Parathyroid adenoma (tissue), 2 donors: ENCODE measurements at regions not wholly inside any gene's neighbourhood (a gene's known extent, or its start where the extent isn't known, plus 50 kb on each side); places are given as distances from the start of the nearest gene placed in this dataset.

ENCODE experiments used
- H2AFZ ChIP-seq: fragments of 300-600 bp; sonication (generic); one replicate; pipeline ENCODE4 v1.7.0; 2017; ENCODE audit warnings: antibody characterized with exemption, mild to moderate bottlenecking
- H3K27ac ChIP-seq: fragments of 300-600 bp; sonication (generic); one replicate; pipeline ENCODE4 v1.7.0; 2017
- H3K27me3 ChIP-seq: fragments of 300-600 bp; sonication (generic); one replicate; pipeline ENCODE4 v1.7.0; 2017; ENCODE audit warnings: low read length; ENCODE audit not compliant: control insufficient read depth, insufficient read depth
- H3K36me3 ChIP-seq: fragments of 300-600 bp; sonication (generic); one replicate; pipeline ENCODE4 v1.7.0; 2017; ENCODE audit warnings: low read length; ENCODE audit not compliant: control insufficient read depth, insufficient read depth
- H3K4me1 ChIP-seq: fragments of 300-600 bp; sonication (generic); one replicate; pipeline ENCODE4 v1.7.0; 2017; ENCODE audit warnings: control low read depth
- H3K4me2 ChIP-seq: fragments of 300-600 bp; sonication (generic); one replicate; pipeline ENCODE4 v1.7.0; 2017; ENCODE audit warnings: low read length
- H3K4me3 ChIP-seq: fragments of 300-600 bp; sonication (generic); one replicate; pipeline ENCODE4 v1.7.0; 2017; ENCODE audit warnings: low read depth, low read length
- H3K79me2 ChIP-seq: fragments of 300-600 bp; sonication (generic); one replicate; pipeline ENCODE4 v1.7.0; 2017; ENCODE audit warnings: control low read depth
- H3K9ac ChIP-seq: fragments of 300-600 bp; sonication (generic); one replicate; pipeline ENCODE4 v1.7.0; 2017; ENCODE audit warnings: mild to moderate bottlenecking
- H3K9me3 ChIP-seq: fragments of 300-600 bp; sonication (generic); one replicate; pipeline ENCODE4 v1.7.0; 2017; ENCODE audit warnings: low read length; ENCODE audit not compliant: control insufficient read depth
- TF ChIP-seq, protein P1 (sequence below): fragments of 300-600 bp; sonication (generic); IDR thresholded peaks from one replicate; pipeline ENCODE4 v1.7.0; 2017; ENCODE audit warnings: antibody characterized with exemption, mild to moderate bottlenecking
- donor health status: primary hyperparathyroidism.

- Histone ChIP-seq H2AFZ (no peak overlapping the region), H3K9ac (no peak overlapping the region), H3K27ac (no peak overlapping the region), H3K79me2 (no peaks in the 10 kb centered on the region), H3K4me1 (no peaks in the 10 kb centered on the region), H3K4me2 (no peak overlapping the region), H3K4me3 (no peak overlapping the region), H3K36me3 (no peaks in the 10 kb centered on the region), H3K27me3 (no peaks in the 10 kb centered on the region), H3K9me3 (no peaks in the 10 kb centered on the region)
- TF ChIP-seq, protein P1, sequence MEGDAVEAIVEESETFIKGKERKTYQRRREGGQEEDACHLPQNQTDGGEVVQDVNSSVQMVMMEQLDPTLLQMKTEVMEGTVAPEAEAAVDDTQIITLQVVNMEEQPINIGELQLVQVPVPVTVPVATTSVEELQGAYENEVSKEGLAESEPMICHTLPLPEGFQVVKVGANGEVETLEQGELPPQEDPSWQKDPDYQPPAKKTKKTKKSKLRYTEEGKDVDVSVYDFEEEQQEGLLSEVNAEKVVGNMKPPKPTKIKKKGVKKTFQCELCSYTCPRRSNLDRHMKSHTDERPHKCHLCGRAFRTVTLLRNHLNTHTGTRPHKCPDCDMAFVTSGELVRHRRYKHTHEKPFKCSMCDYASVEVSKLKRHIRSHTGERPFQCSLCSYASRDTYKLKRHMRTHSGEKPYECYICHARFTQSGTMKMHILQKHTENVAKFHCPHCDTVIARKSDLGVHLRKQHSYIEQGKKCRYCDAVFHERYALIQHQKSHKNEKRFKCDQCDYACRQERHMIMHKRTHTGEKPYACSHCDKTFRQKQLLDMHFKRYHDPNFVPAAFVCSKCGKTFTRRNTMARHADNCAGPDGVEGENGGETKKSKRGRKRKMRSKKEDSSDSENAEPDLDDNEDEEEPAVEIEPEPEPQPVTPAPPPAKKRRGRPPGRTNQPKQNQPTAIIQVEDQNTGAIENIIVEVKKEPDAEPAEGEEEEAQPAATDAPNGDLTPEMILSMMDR = no peak
Measured at GRCh38 chr2:81647715-81648230, 1343.2 kb upstream of the LRRTM1 start.

DNA sequence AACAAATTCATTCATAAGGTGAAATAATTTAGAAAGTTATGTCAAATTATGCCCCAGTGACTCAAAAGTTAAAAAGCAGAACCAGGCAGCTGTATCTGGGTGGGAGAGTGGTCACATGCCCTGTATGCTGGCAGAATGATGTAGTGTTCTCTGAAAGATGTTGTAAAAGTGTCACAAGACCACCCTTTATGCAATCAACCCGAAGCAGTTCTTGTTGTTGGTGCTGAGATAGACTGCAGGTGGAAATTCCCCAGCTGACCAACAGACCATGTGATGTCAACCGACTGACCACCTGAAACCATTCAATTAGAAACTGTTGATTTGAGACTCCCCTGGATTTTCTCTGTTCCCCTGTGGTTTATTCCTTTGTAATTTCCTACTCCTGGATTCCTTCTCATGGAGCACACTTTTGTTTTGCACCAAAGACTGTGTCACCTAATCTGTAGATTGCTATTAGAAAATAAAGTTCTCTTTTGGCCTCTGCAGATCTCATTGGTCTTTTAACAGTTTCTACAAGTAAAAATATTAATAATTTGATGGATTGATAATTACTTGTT, 1341.3 kb upstream of the LRRTM1 start:
- TF ChIP-seq, protein P1 = no peak
- H3K4me2 ChIP-seq = no peak overlapping the region
- no peak overlapping the region for H3K4me3 ChIP-seq
- no peak overlapping the region for H2AFZ ChIP-seq
- no peaks in the 10 kb centered on the region for H3K9me3 ChIP-seq
- H3K27ac ChIP-seq = no peak overlapping the region
- no peaks in the 10 kb centered on the region for H3K4me1 ChIP-seq
- H3K27me3 ChIP-seq = no peaks in the 10 kb centered on the region
- H3K9ac ChIP-seq = no peak overlapping the region
- H3K36me3 ChIP-seq = no peaks in the 10 kb centered on the region
- no peaks in the 10 kb centered on the region for H3K79me2 ChIP-seq

GRCh38 chr2:81644189-81644588, 1339.6 kb upstream of the LRRTM1 start:
- H3K27me3 ChIP-seq = no peaks in the 10 kb centered on the region
- TF ChIP-seq, protein P1 = no peak
- H3K9ac ChIP-seq = no peak overlapping the region
- H3K79me2 ChIP-seq = no peaks in the 10 kb centered on the region
- no peak overlapping the region for H3K4me2 ChIP-seq
- H3K9me3 ChIP-seq = no peaks in the 10 kb centered on the region
- no peak overlapping the region for H2AFZ ChIP-seq
- H3K4me3 ChIP-seq = no peak overlapping the region
- H3K4me1 ChIP-seq = no peaks in the 10 kb centered on the region
- H3K27ac ChIP-seq = no peak overlapping the region
- no peaks in the 10 kb centered on the region for H3K36me3 ChIP-seq

GRCh38 chr2:81624825-81625224, 1320.3 kb upstream of the LRRTM1 start:
- Histone ChIP-seq H3K4me1 (no peaks in the 10 kb centered on the region), H2AFZ (no peak overlapping the region), H3K27me3 (no peaks in the 10 kb centered on the region), H3K27ac (no peak overlapping the region), H3K36me3 (no peaks in the 10 kb centered on the region), H3K79me2 (no peaks in the 10 kb centered on the region), H3K9ac (no peak overlapping the region), H3K4me3 (no peak overlapping the region), H3K9me3 (no peaks in the 10 kb centered on the region), H3K4me2 (no peak overlapping the region)
- TF ChIP-seq, protein P1 = no peak

- TF ChIP-seq, protein P1 = no peak
- Histone ChIP-seq H3K4me1 (no peaks in the 10 kb centered on the region), H3K27ac (no peak overlapping the region), H3K4me3 (no peak overlapping the region), H3K9me3 (no peaks in the 10 kb centered on the region), H3K36me3 (no peaks in the 10 kb centered on the region), H3K9ac (no peak overlapping the region), H3K27me3 (no peaks in the 10 kb centered on the region), H3K4me2 (no peak overlapping the region), H2AFZ (no peak overlapping the region), H3K79me2 (no peaks in the 10 kb centered on the region)
Measured at GRCh38 chr2:81600088-81600487, 1295.5 kb upstream of the LRRTM1 start.
